H1 (cell line): ENCODE measurements at regions not wholly inside any gene's neighbourhood (a gene's known extent, or its start where the extent isn't known, plus 50 kb on each side); places are given as distances from the start of the nearest gene placed in this dataset.

Experiments
- BCL11A ChIP-seq, 2 experiments: IDR thresholded peaks; one replicate each; pipeline ENCODE4 v1.6.1; 2011; ENCODE audit warnings: low read depth in 2 of 2, low read length in 2 of 2, mild to moderate bottlenecking in 2 of 2
- BRCA1 ChIP-seq: IDR thresholded peaks from 2 replicates; pipeline ENCODE4 v1.6.1; 2012; ENCODE audit warnings: low read depth, low read length, improper control_type of control experiment
- GTF2F1 ChIP-seq: IDR thresholded peaks from 2 replicates; pipeline ENCODE4 v1.6.1; 2012; ENCODE audit warnings: low read depth, low read length, improper control_type of control experiment, borderline replicate concordance
- HDAC6 ChIP-seq: IDR thresholded peaks from one replicate; pipeline ENCODE4 v1.7.1; 2012; ENCODE audit warnings: low read depth, mild to moderate bottlenecking, inconsistent platforms, low read length, moderate library complexity
- RAD21 ChIP-seq, 2 experiments: IDR thresholded peaks in 1 of 2; conservative IDR thresholded peaks in 1 of 2; 2 replicates each; pipeline ENCODE4 v1.6.1; 2011; ENCODE audit warnings: low read depth in 2 of 2, low read length in 2 of 2, improper control_type of control experiment in 1 of 2, inconsistent platforms in 1 of 2, mild to moderate bottlenecking in 1 of 2, moderate library complexity in 1 of 2
- RBBP5 ChIP-seq: IDR thresholded peaks from 2 replicates; pipeline ENCODE4 v1.7.1; 2012; ENCODE audit warnings: low read depth, mild to moderate bottlenecking, inconsistent platforms, low read length, moderate library complexity, borderline replicate concordance
- RFX5 ChIP-seq: IDR thresholded peaks from 2 replicates; pipeline ENCODE4 v1.6.1; 2011; ENCODE audit warnings: low read depth, low read length, improper control_type of control experiment, borderline replicate concordance

DNA sequence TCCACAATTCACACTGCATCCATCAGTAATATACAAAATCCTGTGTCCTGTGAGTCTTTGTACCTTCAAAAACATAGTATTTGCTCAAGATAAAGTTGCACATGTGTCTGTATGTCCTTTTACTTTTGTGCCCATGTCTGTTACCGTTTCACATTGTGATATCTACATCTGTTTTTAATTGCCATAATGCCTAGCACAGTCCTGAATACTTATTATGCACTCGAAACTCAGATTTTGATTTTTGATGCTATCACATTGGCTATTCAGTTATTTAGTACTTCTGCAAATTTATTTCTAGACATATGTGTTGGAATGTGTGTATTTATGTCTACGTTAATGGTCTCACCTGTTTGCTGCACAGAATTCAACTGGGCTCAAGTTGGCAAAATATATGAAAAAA lies 452.8 kb upstream of the ZEB2 start (continued):
- TF ChIP-seq RFX5 (no peak), RBBP5 (no peak), GTF2F1 (no peak), RAD21 (IDR thresholded peaks at IDR 0.05 in 1 of 2, conservative IDR thresholded peaks at IDR 0.05 in 1 of 2; ENCODE audit: low read depth in 2 of 2, low read length in 2 of 2) (no peak), HDAC6 (no peak), BCL11A (IDR thresholded peaks at IDR 0.05; ENCODE audit: low read depth in 2 of 2, low read length in 2 of 2) (no peak), BRCA1 (no peak)
